GM21576 (cell line): ENCODE measurements at regions not wholly inside any gene's neighbourhood (a gene's known extent, or its start where the extent isn't known, plus 50 kb on each side); places are given as distances from the start of the nearest gene placed in this dataset.

Source experiments
- ATAC-seq: cut with Tn5 transposase; IDR thresholded peaks from one replicate; pipeline ENCODE4 v1.9.1; 2021; ENCODE audit warnings: mild to moderate bottlenecking, moderate library complexity; ENCODE audit not compliant: unreplicated experiment

DNA sequence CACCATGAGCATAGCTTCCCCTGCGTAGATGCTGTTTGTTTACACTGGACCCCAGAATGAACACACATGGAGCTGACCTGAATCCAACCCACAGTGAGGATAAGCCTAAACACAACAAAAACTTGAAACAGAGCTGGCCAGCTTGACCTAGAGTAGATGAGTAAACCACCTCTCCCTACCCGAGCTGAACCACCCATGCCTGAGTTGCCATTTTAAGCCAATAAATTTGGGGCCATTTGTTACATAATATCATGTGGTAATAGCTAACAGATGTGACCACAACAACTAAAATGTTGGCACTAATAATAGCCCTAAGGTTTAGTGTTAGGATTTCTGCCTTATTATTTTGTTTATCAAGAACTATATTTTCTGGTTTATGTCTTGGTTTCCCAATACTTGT is 103.2 kb upstream of the GRIK2 start:
- no peak for ATAC-seq

- ATAC-seq = no peak
Observed at GRCh38 chr6:101294051-101294638, 99.4 kb upstream of the GRIK2 start.

GRCh38 chr6:101294676-101295075 is 98.8 kb upstream of the GRIK2 start:
- no peak for ATAC-seq

- no peak for ATAC-seq
Observed at GRCh38 chr6:101296169-101296960, 97.1 kb upstream of the GRIK2 start.

DNA sequence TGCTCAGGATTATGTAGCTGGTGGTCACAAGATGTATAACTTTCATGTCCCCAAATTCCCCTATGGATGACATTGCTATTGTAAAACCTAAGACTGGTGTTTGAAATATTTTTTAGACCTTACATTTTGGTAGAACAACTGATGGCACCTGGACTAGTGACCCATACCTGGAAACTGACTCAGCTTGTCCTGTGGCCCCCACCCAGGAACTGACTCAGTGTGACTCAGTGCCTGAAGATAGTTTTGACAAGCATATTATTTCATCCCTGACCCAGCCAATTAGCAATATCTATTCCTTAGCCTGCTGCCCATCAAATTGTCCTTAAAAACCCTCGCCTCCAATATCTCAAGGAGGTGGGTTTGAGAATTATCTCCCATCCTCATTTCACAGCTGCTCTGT is 90.9 kb upstream of the GRIK2 start:
- ATAC-seq = no peak

DNA sequence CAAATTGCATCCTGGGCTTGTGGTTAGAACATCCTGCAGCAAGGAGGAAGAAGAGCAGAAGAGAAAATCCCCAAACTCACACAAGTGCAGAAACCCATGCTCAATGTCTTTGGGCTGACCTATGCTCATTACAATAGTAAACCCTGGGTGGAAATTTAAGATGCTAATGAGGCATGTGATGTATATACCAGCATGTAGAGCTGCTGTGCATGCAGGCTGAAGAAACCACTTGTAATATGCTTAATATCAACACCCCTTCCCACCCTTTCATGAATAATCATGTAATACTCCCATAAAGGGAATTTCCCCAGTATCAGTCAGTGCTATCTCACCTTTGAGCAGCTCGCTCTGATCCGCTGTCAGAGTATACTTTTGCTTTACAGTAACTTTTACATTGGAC is 90.0 kb upstream of the GRIK2 start:
- no peak for ATAC-seq

DNA sequence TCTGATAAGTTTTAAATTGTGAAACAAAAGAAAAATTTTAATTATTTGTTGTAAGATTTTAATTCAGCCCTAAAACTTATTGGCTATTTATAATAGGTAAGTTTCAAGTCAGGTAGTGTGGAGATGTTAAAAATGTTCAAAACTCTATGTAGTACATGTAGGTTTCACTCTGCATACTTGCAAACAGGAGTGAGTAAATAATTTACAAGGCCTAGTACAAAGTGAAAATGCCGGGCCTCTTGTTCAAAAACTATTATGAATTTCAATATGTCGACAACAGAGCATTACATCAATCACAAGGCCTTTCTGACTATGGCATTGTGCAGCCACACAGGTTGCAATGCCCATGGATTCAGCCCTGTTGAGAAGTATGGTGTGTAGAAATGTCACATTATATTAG is 80.9 kb upstream of the GRIK2 start:
- no peak for ATAC-seq

DNA sequence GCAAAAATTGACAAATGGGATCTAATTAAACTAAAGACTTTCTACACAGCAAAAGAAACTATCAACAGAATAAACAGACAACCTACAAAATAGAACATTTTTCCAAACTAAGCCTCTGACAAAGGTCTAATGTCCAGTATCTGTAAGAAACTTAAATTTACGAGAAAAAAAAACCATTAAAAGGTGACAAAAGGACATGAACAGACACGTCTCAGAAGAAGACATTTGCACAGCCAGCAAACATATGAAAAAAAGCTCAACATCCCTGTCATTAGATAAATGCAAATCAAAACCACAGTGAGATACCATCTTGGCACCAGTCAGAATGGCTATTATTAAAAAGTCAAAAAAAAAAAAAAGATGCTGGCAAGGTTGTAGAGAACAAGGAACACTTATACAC is 70.6 kb upstream of the GRIK2 start:
- no peak for ATAC-seq

GRCh38 chr6:101326411-101326810 is 67.1 kb upstream of the GRIK2 start:
- ATAC-seq = no peak

GRCh38 chr6:101341926-101342325 is 51.6 kb upstream of the GRIK2 start:
- no peak for ATAC-seq
